ENCODE measurements at regions not wholly inside any gene's neighbourhood (a gene's known extent, or its start where the extent isn't known, plus 50 kb on each side); places are given as distances from the start of the nearest gene placed in this dataset.

DNA sequence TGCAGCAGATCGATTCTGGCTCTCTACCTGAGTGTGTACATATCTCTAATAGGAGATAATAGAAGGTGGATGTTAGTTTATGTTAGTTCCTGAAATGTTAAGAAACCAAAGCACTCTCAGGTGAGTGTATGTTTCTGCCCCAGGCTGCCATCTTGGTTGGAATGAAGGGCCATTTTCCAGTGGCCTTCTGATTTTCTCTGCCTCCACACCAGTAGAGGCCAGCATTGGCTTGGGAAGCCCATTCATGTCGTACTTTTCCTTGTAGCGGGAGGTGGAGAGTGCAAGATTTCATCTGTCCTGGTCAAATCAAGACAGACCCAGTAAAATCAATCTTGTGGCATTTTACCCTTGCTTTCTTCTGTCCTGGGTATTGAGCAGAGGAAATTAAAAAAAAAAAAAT, 91.0 kb downstream of the GAS1 start:
- POLR2A ChIA-PET (ENCODE audit: unreplicated experiment): no interaction called here
- ATAC-seq (no peak), DNase-seq (no peak)
- Histone ChIP-seq H3K9me3 (ENCODE audit: low read length) (no peaks in the 10 kb centered on the region), H2AFZ (ENCODE audit: low read length) (no peak overlapping the region), H3K4me3 (ENCODE audit: low read length) (no peak overlapping the region), H3K36me3 (ENCODE audit: low read depth, low read length) (no peaks in the 10 kb centered on the region), H3K27me3 (ENCODE audit: low read length) (no peaks in the 10 kb centered on the region), H3K27ac (ENCODE audit: low read length) (no peak overlapping the region), H3K79me2 (ENCODE audit: low read length) (no peaks in the 10 kb centered on the region), H3K4me1 (ENCODE audit: insufficient read depth, low read length) (no peaks in the 10 kb centered on the region), H3F3A (ENCODE audit: low read length, unreplicated experiment) (no peaks in the 10 kb centered on the region), H4K20me1 (ENCODE audit: low read length) (no peaks in the 10 kb centered on the region), H3K4me2 (ENCODE audit: low read length) (no peak overlapping the region), H3K9ac (ENCODE audit: low read length) (no peak overlapping the region), H3K9me2 (replicated peaks; ENCODE audit: low read length) (no peaks in the 10 kb centered on the region)
- CTCF ChIA-PET: no interaction called here
- TF ChIP-seq EZH2 (IDR thresholded peaks at IDR 0.05; ENCODE audit: low read length, unreplicated experiment) (no peak), EZH2phosphoT487 (IDR thresholded peaks at IDR 0.05; ENCODE audit: borderline replicate concordance, low read length) (no peak)
- TF ChIP-seq, protein P1, sequence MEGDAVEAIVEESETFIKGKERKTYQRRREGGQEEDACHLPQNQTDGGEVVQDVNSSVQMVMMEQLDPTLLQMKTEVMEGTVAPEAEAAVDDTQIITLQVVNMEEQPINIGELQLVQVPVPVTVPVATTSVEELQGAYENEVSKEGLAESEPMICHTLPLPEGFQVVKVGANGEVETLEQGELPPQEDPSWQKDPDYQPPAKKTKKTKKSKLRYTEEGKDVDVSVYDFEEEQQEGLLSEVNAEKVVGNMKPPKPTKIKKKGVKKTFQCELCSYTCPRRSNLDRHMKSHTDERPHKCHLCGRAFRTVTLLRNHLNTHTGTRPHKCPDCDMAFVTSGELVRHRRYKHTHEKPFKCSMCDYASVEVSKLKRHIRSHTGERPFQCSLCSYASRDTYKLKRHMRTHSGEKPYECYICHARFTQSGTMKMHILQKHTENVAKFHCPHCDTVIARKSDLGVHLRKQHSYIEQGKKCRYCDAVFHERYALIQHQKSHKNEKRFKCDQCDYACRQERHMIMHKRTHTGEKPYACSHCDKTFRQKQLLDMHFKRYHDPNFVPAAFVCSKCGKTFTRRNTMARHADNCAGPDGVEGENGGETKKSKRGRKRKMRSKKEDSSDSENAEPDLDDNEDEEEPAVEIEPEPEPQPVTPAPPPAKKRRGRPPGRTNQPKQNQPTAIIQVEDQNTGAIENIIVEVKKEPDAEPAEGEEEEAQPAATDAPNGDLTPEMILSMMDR (conservative IDR thresholded peaks at IDR 0.05; ENCODE audit: low read depth, low read length): no peak
- intact Hi-C loops (cut with micrococcal nuclease): no loop called here
- BruUV-seq (replicated peaks): no TSS peak

DNA sequence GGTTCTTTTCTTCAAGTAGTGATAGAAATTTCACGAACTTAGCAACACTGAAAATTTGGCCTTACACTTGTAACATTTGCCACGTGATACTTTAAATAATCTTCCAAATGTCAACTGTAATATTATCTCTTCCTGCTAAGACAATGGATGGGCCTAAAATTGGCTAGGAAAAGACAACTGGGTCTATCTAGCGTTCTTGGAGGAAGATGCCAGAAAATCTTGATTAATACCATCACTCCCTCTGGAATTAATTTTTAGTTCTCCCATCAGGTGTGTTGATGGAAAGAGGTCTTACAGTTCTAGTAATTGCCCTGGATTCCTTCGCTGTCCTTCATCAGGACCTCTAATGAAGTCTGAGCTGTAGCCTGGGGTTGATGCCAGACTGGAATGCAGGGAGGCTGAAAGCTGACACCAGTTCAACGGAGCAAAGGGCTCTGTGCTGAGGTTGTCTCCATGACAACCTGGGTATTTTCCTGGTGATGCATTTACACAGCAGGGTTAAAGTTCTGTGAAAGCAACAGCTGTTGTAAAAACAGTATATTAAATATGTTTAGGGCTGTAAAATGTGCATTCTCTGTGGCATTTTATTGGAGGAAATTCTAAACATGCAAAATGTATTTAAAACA, 92.3 kb downstream of the GAS1 start:
- BruUV-seq (replicated peaks): no TSS peak
- no peak overlapping the region for H2AFZ ChIP-seq (ENCODE audit: low read length)
- peak; percentile 18 for DNase-seq

DNA sequence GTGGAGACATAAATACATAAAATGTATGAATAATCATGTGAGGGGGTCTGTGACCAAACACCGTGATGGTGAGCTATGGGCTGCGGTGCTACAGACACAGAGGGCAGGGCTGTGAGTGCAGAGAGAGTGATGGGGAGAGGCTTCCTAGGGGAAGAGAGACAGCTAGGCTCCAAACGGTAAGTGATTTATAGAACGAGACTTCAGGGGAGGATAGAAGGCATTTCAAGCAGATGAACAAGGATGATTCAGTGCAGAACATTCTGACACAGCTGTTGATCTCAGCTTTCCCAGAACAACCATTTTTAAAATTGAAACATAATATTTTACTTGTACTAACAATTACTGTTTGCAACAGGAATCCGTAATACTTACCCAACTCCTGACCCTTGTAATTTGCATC, 100.7 kb downstream of the GAS1 start:
- intact Hi-C loops (cut with micrococcal nuclease): no loop called here
- Histone ChIP-seq H3K9ac (ENCODE audit: low read length) (no peak overlapping the region), H3K4me1 (ENCODE audit: insufficient read depth, low read length) (no peaks in the 10 kb centered on the region), H3K79me2 (ENCODE audit: low read length) (no peaks in the 10 kb centered on the region), H3K36me3 (ENCODE audit: low read depth, low read length) (no peaks in the 10 kb centered on the region), H4K20me1 (ENCODE audit: low read length) (no peaks in the 10 kb centered on the region), H3K27me3 (ENCODE audit: low read length) (no peaks in the 10 kb centered on the region), H3K4me3 (ENCODE audit: low read length) (no peak overlapping the region), H3K9me2 (replicated peaks; ENCODE audit: low read length) (no peaks in the 10 kb centered on the region), H3F3A (ENCODE audit: low read length, unreplicated experiment) (no peaks in the 10 kb centered on the region), H3K27ac (ENCODE audit: low read length) (no peak overlapping the region), H3K4me2 (ENCODE audit: low read length) (no peak overlapping the region), H2AFZ (ENCODE audit: low read length) (no peak overlapping the region), H3K9me3 (ENCODE audit: low read length) (no peaks in the 10 kb centered on the region)
- POLR2A ChIA-PET (ENCODE audit: unreplicated experiment): no interaction called here
- DNase-seq: no peak
- CTCF ChIA-PET: no interaction called here
- ATAC-seq: no peak
- TF ChIP-seq EZH2phosphoT487 (IDR thresholded peaks at IDR 0.05; ENCODE audit: borderline replicate concordance, low read length) (no peak), EZH2 (IDR thresholded peaks at IDR 0.05; ENCODE audit: low read length, unreplicated experiment) (no peak)
- TF ChIP-seq, protein P1 (conservative IDR thresholded peaks at IDR 0.05; ENCODE audit: low read depth, low read length): no peak
- no TSS peak for BruUV-seq (replicated peaks)

More for the DNA sequence above, 92.3 kb downstream of the GAS1 start:
- Histone ChIP-seq H3K9ac (ENCODE audit: low read length) (no peak overlapping the region), H3K79me2 (ENCODE audit: low read length) (no peaks in the 10 kb centered on the region), H3K9me3 (ENCODE audit: low read length) (no peaks in the 10 kb centered on the region), H3K9me2 (replicated peaks; ENCODE audit: low read length) (no peaks in the 10 kb centered on the region), H3K4me1 (ENCODE audit: insufficient read depth, low read length) (no peaks in the 10 kb centered on the region), H3F3A (ENCODE audit: low read length, unreplicated experiment) (no peaks in the 10 kb centered on the region), H3K27me3 (ENCODE audit: low read length) (no peaks in the 10 kb centered on the region), H3K4me3 (ENCODE audit: low read length) (no peak overlapping the region), H3K4me2 (ENCODE audit: low read length) (no peak overlapping the region), H3K27ac (ENCODE audit: low read length) (no peak overlapping the region), H4K20me1 (ENCODE audit: low read length) (no peaks in the 10 kb centered on the region), H3K36me3 (ENCODE audit: low read depth, low read length) (no peaks in the 10 kb centered on the region)
- POLR2A ChIA-PET (ENCODE audit: unreplicated experiment): no interaction called here
- intact Hi-C loops (cut with micrococcal nuclease): no loop called here
- ATAC-seq: no peak
- TF ChIP-seq EZH2 (IDR thresholded peaks at IDR 0.05; ENCODE audit: low read length, unreplicated experiment) (no peak), EZH2phosphoT487 (IDR thresholded peaks at IDR 0.05; ENCODE audit: borderline replicate concordance, low read length) (no peak)
- TF ChIP-seq, protein P1 (conservative IDR thresholded peaks at IDR 0.05; ENCODE audit: low read depth, low read length): no peak
- CTCF ChIA-PET: no interaction called here

Measured in PC-3 (cell line).